ENCODE measurements at regions not wholly inside any gene's neighbourhood (a gene's known extent, or its start where the extent isn't known, plus 50 kb on each side); places are given as distances from the start of the nearest gene placed in this dataset.
A peak's percentile ranks its signal among the peaks of the same experiment; 100 is the strongest.

DNA sequence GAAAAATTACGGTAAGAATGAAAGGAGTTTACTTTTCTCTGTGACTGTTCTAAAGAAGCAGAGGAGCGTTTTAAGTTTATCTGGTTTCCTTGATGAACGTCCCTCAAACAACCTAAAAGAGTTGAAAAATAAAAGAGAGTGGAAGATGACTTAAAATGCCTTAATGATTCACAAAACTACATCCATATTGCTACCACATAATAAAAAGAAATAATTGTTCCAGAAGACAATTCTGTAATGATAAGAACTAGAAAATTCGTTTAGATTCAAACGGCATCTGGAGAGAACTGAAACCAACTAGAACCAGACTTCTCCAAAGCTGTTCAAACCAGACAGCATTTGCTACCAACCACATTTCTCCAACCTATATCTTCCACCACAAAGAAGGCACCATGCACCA is 68.1 kb downstream of the TEKT4 start:
- DNase-seq (ENCODE audit: low read depth), result no peak

DNA sequence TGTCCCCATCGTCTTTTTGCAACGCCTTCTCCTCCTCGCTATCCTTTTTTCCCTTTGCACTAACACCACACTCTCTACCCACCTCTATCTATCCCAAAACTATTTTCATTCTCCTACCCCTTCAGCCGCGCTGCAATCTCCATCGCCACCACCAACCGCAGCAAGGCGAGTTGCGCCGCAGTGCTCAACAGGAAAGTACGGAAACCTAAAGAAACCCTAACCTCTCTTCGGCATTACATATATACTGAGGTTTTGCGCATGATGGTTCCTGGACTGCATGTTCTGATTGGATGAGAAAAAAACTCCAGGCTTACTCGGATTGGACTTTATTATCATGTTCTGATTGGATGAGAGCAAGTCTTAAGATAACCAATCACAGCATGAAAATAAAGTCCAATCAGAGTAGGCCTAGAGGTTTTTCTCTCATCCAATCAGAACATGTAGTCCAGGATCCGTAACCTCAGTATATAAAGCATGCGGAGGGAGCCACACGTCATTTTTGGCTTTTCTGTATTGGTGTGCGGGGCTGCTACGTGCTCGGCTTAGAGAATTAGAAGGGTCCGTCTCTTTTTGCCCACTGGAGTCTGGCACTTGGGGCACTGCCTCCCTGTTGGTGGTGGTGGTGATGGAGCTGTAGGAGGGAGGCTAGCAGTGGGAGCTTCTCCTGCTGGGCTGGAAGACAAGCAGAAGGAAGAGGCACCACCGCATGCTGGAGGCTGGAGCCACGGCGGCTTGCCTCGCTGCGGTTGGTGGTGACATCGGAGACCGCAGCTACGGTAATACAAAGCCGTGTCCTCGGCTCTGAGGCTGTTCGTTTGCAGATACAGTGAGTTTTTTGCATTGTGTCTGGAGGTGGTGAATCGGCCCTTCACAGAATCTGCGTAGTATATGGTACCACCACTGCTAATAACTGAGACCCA is 76.1 kb downstream of the TEKT4 start:
- DNase-seq (ENCODE audit: low read depth), result no peak

DNA sequence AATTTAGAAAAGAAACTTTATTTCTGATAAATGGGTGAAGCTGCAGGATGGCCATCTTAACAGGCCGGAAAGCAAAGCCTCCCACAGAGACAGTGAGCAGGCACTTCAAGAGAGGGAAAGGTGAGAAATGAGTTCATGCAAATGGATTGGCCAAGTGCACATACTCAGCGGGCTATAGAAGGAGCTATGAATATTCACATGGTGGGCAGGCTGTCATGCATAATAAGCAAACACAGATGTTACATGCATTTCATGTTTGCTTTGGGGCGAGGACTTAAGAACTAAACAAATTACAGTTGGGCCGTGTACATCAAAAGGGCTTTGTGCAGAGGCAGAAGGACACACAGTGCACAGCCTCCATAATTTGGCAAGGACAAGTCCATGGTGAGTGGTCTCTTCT is 69.8 kb upstream of the MAL start:
- no peak for DNase-seq (ENCODE audit: low read depth)

DNA sequence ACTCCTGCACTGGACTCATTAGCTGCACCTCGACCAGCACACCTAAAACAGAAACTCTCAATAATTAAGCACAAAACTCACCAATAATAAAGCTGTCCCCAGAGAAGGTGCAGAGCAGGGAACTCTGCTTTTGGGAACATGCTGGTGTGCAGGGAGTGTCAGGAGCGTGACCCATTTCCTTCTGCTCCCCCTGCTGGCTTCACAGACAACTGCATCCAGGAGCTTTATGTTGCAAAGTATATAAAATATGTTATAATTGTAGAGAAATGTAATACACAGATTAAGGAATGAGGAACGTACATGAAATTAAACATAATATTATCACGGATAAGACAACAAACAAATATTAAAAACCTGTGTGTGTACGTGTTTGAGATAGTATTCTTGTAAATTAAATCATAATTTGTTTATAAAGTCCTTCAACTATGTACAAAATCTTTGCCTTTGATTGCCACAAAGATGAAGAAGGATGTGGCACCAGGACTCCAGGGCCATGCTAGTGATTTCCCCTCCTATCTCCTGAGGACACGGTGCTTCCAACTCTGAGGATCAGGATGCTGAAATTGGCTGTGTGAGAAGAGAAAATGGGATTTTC is 68.6 kb upstream of the MAL start:
- peak; percentile 7 for DNase-seq (ENCODE audit: low read depth)

DNA sequence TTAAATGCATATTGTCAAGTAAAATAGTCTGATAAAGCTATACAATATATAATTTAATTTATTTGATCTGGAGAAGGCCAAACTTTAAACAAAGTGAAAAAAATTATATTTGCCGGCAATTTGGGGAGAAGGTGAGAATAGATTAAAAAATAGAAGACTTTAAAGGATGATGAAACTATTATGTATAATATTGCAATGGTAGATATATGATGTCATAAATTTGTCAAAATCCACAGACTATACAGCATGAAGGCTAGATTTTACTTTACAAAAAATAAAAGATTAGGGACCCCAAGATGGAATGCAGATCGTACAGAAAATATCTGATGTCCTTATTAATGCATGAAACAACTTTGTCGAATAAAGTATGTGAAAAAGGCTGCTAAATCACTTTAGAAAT is 67.3 kb upstream of the MAL start:
- no peak for DNase-seq (ENCODE audit: low read depth)

DNA sequence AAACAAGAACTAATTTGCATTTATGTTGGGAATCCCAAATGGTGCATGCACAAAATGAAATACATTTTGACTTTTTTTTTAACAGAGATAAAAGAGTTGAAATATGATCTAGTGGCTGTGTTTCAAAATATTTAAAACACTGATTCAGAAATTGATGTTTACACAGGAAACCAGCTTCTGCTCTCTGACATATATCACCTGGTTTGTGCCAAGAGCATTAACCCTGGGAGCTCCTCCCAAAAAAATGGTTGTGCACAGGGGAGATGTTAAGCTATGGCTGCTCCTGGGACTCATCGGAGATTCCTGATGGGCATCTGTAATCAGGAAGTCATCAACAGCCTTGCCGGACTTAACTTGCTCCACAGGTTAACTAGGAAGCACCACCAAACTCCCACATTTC is 65.2 kb upstream of the MAL start:
- no peak for DNase-seq (ENCODE audit: low read depth)

DNA sequence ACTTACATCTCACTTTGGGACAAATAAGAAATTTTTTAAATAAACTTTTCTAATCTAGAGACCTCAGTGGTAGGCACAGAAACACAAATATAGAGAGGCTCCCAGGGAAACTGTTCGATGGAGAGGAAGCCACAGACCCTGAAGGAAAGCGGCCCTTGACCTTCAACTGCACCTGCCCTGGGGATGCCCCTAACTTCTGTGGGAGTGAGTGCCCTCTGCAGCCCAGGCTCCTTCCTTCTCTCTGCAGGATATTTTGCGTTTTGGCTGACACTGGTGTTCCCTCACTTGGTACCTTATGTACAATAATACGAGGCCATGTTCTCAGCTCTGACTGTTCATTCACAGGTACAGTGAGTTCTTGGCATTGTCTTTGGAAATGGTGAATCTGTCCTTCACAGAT is 64.8 kb upstream of the MAL start:
- no peak for DNase-seq (ENCODE audit: low read depth)

DNA sequence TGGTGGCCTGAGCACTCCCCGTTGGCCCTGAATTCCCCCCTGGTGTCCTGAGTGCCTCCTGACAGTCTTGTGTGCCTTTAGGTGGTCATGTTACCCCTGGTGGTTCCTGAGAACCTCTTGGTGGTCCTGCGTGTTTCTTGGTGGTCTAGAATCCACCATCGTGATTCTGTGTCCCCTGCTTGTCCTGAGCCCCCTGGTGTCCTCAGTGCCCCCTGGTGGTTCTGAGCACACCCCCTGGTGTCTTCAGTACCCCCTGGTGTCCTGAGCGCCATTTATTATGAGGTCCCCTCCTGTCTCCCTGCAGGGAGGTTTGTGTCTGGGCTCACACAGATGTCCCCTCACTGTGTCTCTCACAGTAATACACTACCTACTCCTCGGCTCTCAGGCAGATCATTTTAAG is 61.3 kb upstream of the MAL start:
- no peak for DNase-seq (ENCODE audit: low read depth)

DNA sequence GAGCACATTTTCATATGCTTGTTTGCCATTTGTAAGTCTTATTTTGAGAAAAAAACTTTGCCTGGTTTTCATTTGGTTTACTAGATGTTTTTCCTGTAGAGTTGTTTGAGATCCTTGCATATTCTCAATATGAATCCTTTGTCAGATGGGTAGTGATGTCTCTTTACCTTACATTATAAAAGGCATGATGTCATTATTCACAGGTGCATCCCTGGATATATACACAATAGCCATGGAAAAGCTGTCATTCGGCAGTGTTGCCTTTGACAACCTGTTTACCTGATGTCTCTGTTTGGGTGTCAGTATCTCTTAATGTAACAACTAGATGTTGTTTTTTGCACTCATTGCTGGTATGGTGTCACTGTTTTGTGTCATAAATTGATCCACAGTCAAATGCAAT is 58.8 kb upstream of the MAL start:
- no peak for DNase-seq (ENCODE audit: low read depth)

DNA sequence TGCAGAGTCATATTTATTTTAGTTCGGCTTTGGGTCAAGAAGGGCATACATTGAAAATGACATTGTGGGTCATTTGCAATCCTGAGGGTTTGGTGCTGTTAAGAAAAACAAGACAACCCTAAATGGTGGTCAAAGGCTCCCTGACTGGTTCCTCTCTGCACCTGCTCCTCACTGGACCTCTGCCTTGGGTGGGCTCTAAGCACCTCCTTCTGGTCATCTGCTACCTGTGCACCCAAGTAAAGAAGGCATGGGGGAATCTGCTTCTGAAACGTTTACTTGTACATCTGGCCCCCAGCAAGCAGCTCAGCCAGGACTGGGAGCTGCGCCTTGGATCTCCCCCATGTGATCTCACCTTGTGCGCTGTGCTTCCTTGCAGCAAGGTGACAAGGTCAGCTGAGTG is 55.2 kb upstream of the MAL start:
- DNase-seq (ENCODE audit: low read depth), result no peak

Data from stimulated activated CD4-positive, alpha-beta T cell treated with anti-CD3 and anti-CD28 coated beads, Interleukin-2, amount 100 ng/mL, for 4 hours (primary cell).